GM13977 (cell line): ENCODE measurements at regions not wholly inside any gene's neighbourhood (a gene's known extent, or its start where the extent isn't known, plus 50 kb on each side); places are given as distances from the start of the nearest gene placed in this dataset.

ENCODE experiments used
- DNase-seq: peaks from one replicate; pipeline ENCODE4 v3.0.0; 2012; ENCODE audit warnings: low spot score
- CTCF ChIP-seq: IDR thresholded peaks from 2 replicates; pipeline ENCODE4 v1.5.1; 2012; ENCODE audit warnings: mild to moderate bottlenecking, control low read depth; ENCODE audit not compliant: insufficient read depth; ENCODE audit errors: extremely low read depth, missing control alignments
- in situ Hi-C: fragments of 300-500 bp; cut with MboI; formaldehyde crosslinking; loops from one replicate; pipeline ENCODE4 v1.12.0; 2022; ENCODE audit warnings: low sequenced_read_pairs, low pct_unique_long_range_greater_than_20kb, mixed read lengths, inconsistent platforms; ENCODE audit not compliant: unreplicated experiment

GRCh38 chr2:40531359-40531758, 79.5 kb upstream of the SLC8A1 start:
- in situ Hi-C loops = no loop called here
- no peak for TF ChIP-seq CTCF

DNA sequence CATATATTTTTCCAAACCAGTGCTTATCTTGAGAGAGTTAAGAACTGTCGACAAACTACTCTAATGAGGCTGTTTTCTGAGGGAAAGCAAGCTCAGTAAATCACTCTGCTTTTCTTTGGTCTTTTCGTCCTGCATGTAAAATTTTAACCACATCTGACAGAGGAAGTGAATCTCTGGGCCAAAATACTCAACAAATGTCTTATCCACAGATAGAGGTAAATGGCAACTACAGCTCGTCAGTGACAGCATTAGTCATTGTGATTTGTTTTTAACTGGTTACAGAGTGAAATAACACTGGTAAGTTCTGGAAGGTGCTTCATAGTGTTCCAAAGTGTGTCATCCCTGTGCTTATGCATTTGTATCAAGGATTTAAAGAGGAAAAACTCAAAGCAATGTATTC, 82.6 kb upstream of the SLC8A1 start:
- in situ Hi-C loops = no loop called here
- no peak for DNase-seq
- TF ChIP-seq CTCF = no peak

More at GRCh38 chr2:40531359-40531758, 79.5 kb upstream of the SLC8A1 start:
- no peak for DNase-seq

DNA sequence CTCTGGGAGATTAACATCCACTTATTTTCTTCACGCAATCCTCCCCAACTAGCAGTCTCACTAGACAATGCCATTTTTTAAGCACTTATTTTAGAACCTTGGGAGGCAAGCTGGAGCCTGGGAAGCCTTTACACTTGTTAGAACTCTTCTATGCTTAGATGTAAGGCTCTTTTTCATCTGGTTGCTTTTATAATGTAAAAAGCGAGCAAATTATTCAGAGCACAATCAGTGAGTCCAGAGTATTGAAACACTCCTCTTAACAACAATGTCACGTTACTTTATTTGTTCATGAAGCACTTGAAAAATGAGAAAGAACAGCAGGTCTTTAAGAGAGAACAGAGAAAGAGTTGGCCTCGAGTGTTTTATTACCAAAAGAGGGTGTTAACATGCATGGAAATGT, 84.1 kb upstream of the SLC8A1 start:
- no peak for DNase-seq
- TF ChIP-seq CTCF = no peak
- in situ Hi-C loops = no loop called here

GRCh38 chr2:40540026-40540425, 88.1 kb upstream of the SLC8A1 start:
- TF ChIP-seq CTCF = no peak
- no peak for DNase-seq
- in situ Hi-C loops = no loop called here

GRCh38 chr2:40543381-40543780, 91.5 kb upstream of the SLC8A1 start:
- DNase-seq = no peak
- no peak for TF ChIP-seq CTCF

GRCh38 chr2:40544072-40544471, 92.2 kb upstream of the SLC8A1 start:
- no peak for DNase-seq
- no peak for TF ChIP-seq CTCF
- in situ Hi-C loops = no loop called here

More at GRCh38 chr2:40543381-40543780, 91.5 kb upstream of the SLC8A1 start:
- in situ Hi-C loops = no loop called here

DNA sequence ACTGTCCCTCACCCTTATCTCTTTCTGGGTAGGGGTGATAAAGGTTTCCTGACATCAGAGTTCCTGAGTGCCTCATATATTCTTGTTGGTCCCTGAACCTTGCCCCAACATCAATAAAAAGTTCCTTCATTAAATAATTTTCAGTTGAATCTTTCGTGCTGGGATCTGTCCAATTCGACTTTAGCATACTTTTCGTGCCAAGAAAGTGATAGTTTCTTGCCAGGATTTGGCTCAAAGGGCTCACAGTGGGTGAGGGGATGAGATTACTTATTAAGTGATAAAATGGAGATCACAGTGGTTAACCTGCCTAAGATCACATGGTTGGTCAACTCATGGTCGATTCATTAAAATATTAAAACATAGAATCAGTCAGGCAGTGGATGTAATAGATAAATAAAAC, 93.8 kb upstream of the SLC8A1 start:
- DNase-seq = no peak
- no peak for TF ChIP-seq CTCF
- in situ Hi-C loops = no loop called here
